NOMO-1 (cell line): ENCODE measurements at regions not wholly inside any gene's neighbourhood (a gene's known extent, or its start where the extent isn't known, plus 50 kb on each side); places are given as distances from the start of the nearest gene placed in this dataset.
A peak's percentile ranks its signal among the peaks of the same experiment; 100 is the strongest.
"Not testable (repeated sequence)": the region's sequence is repeated elsewhere in the genome, so short reads cannot be mapped to it uniquely, and the experiment has no call there.

Experiments
- DNase-seq, 2 experiments: peaks; one replicate each; lab custom pipeline; 2025; ENCODE audit not compliant: unreplicated experiment in 2 of 2; lab: John Stamatoyannopoulos, UW

DNA sequence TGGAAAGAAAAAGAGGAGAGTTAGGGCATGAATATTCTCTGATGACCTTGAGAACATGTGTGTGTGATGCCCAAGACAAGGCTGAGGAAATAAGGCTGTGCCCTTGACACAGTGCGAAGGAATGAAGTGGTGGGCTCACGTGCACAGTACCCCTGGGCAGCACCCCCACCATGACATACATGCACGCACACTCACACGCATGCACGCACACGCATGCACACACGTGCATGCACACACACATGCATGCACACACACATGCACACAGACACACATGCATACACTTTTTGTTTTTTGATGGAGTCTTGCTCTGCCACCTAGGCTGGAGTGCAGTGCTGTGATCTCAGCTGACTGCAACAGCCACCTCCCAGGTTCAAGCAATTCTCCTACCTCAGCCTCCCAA, 118.1 kb downstream of the GATA3 start:
- no peak for DNase-seq

DNA sequence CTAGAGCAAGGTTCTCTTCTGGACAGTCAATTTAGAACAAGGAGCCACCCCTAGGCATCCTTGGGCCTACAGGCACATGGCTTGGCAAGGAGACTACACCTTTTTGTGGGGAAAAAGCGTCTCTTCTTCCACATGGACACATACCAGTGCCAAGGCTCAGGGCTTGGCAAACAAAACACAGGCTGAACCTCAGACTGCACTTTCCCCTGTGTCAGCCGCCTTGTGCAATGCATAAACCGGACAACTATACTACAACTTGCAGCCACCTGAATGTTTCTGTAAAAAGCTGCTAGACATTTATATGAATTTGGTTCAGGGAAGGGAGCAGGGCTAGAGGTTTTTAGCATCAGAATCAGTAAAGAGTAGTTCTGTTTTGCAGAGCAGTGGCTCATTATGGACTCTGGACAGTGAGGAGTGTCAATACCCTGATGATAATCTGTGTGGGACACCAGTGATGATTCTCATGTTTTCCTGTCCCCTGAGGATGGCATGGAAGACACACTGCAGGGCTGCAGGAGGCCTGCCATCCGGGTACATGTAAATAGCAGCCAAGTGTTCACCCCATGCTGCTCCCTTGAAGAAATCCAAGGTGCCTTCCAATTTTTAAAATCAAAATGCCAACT, 118.9 kb downstream of the GATA3 start:
- no peak for DNase-seq

DNA sequence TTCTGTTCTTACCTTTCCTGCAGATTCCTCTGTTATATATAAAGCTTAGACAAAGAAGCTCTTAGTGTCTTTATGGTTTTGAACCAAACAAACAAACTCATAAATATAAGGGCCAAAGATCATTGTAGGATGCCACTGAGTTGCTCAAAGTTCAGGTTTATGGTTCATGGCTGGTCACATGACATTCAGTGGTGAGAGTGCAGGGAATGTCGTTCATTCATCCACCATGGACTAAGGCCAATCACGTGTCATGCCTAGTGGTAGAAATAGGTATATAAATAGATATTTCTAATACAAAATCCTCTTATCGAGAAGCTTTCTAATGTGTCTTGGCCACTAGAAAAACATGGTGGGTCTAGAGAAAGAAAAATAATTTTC, 119.4 kb downstream of the GATA3 start:
- DNase-seq, result no peak

DNA sequence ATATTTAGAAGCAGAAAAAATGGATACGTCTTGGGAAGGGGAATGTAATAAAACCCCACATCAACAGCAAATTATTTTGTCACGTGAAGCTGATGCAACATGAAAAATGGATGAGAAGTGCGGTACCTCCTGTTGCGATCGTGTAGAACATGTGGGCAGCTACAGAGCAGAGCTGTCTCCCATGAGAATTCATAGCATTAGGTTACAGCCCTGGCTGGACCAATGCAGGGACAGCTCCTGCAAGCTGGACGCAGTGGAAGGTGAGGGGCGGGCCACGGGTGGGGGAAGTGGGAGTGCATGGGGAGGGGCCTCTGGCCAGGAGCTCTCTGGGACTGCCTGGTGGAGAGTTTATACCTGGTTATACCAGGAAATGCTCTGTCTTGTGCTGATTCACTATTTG, 120.3 kb downstream of the GATA3 start:
- no peak for DNase-seq

DNA sequence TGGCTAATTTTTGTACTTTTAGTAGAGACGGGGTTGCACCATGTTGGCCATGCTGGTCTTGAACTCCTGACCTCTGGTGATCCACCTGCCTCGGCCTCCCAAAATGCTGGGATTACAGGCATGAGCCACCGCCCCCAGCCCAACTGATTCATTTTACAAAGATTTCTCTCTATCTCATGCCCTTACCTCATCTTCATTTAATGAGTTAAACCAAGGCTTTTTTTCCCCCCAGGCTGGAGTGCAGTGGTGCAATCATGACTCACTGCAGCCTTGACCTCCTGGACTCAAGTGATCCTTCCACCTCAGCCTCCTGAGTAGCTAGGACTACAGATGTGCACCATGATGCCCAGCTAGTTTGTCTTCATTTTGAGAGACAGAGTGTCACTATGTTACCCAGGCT, 123.0 kb downstream of the GATA3 start:
- DNase-seq, result not testable (repeated sequence)

DNA sequence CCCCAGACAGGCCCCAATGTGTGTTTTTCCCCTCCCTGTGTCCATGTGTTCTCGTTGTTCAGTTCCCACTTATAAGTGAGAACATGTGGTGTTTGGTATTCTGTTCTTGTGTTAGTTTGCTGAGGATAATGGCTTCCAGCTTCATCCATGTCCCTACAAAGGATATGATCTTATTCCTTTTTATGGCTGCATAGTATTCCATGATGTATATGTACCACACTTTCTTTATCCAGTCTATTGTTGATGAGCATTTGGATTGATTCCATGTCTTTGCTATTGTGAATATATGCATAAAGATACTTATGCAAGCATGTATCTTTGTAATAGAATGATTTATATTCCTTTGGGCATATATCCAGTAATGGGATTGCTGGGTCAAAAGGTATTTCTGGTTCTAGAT, 125.3 kb downstream of the GATA3 start:
- not testable (repeated sequence) for DNase-seq

DNA sequence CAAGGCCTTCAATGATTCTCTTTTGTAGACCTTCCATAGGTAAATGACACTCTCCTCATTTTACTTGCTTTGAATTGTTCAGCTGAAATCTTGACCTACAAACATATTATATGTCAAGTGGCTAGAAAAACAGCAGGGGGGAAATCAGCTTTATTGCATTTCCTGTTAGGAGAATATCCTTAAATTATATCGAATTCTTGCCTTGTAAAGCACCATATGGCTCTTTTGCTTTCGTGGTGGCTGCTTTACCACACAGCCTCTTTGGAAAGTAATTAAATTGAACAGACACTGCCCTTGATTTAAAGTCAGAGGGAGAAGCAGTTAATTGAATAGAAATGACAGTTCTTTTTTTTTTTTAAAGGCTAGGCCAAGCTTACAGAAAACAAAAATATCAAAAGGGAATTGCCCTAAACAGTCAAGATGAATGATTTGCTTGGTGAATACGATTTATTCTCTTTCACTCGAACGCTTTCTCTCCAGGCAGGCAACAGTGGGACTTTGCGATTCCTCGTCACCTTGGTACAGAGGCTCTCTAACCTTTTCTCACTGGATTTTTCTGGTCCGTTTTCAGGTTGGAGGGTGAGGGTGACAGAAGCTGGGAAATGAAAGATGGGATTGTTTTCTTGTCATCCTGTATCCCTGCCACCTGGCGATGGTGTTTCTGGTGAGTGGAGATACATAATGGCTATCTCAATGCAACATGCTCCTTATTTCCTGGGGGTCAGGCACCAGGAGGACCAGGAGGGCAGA, 126.0 kb downstream of the GATA3 start:
- no peak for DNase-seq

DNA sequence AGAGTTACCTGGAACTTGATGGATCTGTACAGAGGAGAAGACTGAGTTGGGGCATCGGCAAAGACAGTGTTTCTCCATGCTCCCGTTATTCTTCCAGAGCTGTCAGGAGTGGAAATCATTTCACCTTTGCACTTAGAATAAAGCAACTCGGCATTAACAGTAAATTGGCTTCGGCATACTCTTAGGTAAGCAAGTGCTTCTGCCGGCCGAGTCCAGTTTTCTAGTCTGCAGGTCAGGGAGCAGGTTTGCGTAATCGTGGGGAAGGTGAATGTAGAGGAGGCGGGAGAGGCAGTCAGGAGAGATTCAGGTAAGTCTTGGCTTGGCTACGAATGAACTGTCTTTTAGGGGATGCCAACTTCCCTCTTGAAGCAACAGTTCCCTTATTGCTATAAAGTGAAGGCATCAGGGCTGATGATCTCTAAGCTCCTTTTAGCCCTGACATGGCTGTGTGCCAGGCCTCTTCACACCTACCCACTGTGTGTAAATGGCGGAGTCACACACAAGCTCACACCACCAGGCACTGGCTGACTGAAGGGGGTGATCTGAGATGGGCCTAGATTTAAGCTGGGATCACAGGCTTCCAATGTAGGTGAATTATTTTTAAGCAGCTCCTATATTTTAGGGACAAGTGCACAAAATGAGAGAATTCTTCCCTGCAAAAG, 127.1 kb downstream of the GATA3 start:
- no peak for DNase-seq

DNA sequence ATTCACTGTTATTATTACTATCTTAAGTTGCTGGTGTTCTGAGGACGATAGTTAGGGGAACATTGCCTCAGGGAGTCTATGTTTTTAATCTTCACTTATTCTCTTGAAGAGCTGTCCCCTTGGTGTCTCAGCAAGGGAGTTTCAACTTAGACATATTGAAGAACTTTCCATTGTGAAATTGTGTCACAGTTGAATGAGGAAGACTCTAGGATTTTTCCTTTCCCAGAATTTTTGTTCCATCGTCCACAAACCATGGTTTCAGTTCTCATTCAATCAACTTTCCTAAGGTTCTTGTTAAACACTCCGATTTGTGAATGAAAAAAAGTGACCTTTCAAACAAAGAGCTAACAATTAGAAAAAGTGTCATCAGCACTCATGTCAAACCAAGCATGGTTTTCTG, 128.3 kb downstream of the GATA3 start:
- no peak for DNase-seq

DNA sequence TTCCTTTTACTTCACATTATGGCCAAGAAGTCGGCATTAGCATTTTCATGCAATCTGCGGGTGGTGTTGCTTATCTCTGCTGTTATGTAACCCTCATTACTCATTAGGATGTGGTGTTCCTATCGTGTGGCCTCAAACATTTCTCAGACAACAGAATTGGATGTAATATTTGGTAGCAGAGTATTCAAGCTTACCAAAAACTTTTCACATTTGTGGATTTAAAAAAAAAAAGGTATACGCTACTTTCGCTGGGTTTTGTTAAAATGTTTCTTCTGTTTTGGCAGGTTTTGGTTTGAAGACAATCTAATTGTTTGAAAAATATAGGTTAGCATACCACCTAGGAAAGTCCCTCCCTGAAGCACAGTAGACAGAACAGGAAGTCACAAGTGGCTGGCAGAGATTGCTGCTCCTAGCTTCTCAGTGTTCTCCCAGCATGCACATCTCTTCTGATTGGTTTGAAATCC, 128.8 kb downstream of the GATA3 start:
- peak; percentile 0 to 11 for DNase-seq

DNA sequence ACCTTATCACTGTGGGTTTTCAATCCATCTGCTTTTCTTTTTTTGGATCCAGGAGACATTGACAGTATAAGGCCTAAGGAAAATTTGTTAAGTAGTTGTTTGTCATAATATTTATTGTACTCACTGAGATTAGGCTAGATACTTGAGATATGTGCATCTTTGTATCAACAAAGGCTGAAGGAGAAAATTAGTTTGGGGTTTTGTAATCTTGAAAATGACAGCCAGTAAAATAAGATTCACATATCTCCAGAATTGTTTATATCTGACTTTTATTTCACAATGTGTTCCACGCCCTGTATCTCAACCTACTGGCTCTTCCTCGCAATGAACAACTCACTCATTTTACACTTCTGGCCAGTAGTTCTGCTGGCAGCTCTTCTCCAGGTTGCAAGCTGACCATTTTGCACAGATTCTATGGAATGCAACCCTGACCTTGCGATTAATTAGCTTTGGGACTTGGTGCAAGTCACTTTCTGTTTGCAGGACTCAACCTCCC, 132.7 kb downstream of the GATA3 start:
- DNase-seq, result no peak

DNA sequence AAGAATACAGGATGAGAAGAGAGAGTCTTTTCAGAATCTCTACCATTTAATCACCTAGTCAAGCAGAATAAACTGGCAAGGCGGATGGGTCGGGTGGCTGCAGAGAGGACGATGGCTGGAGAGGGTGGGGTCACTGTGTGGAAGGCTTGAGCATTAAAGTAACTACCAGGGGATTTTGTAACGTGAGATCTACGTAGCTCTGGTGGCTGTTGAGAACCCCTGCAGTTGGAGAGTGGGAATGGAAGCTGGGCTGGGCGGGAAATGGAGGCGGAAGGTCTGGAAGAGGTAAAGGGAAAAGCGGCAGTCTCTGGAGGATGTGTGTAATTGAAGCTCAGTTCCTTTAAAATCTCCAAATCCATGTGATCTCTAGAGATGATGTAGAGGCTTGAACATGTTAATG, 135.0 kb downstream of the GATA3 start:
- no peak for DNase-seq

DNA sequence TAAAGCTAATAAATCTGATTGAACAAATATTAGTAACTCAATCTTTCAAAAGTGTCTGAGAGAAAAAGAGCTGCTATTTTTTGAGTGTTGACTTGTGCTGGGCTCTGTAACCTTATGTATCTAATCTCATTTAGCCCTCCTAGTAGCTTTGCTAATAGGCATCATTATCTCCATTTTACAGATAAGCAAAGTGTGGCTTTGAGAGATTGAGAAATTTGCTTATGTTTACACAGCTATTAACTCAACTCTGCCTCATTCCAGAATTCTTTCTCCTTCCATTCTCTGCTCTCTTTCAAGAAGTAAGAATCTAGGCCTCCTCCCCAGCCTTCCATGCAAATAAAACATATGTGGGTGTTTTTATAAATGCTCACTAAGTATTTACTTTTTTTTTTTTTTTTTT, 137.8 kb downstream of the GATA3 start:
- DNase-seq, result no peak

DNA sequence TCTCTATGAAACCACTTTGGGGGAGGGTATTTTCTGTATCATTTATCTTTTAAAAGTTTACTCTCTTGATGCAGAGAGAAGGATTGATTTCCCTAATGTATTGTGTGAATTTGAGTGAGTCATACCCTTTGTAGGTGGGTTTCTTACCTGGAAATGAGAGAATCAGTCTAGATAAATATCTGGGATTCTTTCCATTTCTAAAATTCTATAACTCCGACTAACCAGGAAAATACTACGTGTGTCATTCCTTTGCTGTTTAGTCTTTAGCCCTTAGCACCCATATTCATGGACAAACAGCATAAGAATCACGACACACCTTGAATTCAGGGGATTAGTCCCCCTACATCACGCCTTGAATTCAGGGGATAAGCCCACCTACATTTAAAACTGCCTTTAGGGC, 139.1 kb downstream of the GATA3 start:
- no peak for DNase-seq

DNA sequence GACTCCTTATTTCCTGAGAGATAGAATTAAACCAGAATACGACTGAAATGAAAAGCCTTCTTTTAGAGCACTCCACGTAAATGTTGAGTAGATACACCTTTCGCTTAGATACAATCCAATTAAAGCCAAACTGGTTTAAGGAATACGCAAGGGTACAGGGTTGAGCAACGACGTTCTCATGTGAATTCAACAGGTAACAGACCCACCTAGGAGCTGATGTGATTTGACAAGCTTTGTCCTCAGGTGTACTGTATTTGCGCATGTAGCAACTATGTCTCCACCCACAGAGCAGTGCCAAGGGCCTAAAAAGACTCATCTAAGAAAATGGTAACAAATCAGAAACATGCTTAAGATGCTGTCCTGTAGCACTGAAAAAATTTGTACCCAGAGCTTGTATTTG, 139.6 kb downstream of the GATA3 start:
- no peak for DNase-seq

DNA sequence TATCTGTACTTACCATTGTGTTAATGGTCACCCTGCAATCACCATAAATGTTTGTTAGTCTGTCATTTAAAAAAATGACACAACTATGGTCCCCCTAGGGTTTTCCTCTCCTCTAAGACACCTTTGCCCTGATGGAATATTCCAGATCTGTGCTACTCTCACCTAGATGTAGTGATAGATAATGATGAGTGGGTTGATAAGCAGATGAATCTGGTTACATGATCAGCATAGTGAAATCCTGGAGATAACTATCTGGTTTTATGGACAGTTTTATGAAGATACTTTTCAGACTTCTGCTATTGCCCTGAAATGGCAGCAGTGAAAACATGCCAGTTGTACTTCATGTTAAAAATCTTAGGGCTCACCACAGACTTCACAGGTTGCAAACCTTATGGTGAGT, 152.4 kb downstream of the GATA3 start:
- DNase-seq, result no peak

DNA sequence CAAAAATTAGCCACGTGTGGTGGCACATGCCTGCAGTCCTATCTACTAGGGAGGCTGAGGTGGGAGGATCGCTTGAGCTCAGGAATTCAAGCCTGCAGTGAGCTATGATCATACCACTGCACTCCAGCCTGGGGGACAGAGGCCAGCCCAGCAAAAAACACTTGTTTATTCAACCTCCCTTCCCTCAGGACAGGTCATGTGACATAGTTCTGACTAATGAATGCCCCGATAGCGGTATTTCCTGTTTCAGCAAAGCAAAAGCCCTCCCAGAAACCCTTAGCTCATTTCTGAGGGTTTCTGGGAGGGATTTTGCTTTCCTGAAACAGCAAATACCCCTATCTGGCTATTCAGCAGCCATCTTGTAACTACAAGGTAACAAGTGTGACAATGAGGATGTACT, 157.1 kb downstream of the GATA3 start:
- DNase-seq, result no peak

DNA sequence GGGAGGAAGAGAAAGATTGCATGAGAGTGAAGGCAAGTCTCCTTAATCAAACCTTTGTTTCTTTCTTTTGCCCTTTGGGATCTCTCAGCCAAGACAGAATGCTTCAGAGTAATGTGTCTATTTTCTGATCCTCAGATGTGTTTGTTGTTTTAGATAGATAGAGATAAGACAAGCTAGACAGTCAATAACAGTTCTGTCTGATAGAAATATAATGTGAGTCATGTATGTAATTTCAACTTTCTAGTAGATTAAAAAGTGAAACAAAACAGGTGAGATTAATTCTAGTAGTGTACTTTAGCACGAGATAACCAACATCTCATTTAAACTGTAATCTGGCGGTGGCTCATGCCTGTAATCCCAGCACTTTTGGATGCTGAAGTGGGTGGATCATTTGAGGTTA, 159.2 kb downstream of the GATA3 start:
- no peak for DNase-seq

DNA sequence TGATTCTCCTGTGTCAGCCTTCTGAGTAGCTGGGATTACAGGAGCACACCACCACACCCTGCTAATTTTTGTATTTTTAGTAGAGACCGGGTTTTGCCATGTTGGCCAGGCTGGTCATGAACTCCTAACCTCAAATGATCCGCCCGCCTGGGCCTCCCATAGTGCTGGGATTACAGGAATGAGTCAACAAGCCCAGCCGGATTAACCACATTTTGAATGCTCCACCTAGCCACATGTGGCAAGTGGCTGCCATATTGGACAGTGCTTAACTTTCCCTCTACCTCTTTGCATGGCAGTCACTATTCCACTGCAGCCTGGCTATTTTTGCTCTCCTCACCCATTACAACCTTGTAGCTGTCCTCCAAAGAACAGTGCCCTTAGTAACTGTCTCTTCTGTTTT, 160.1 kb downstream of the GATA3 start:
- no peak for DNase-seq

DNA sequence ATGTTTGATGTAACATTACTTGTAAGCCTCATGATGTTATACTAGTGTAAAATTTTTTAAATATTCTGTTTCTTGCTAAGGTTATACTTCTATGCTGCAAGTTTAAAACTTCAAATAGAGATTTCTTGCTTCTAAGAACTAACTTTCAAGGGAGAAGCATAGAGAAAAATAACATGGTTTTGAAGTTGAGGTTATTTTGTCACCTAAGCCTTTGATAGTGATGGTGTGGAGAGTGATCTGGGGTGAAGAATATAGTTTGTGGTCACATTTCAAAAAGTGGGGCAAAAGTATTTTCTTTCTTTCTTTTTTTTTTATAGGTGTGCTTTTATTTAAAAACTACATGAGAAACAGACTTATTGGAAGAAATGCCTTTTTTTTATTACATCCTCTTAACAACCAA, 162.4 kb downstream of the GATA3 start:
- DNase-seq, result no peak

DNA sequence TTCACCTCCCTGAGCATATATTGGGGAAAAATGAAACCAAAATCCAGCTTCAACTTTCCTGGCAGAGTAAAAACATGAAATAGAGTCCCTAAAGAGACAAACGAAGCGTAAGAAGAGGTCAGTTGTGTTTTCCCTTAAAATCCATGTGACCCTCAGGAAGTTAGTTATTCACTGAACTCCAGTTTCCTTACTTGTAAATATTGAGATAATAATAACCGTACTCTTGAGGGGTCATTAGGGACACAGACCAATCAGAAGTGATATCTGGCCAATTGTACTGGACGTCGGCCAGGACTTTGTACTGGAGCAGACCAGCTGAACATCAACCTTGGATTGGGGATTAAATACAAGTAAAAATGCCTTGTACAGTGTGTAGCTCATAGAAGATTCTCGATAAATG, 167.0 kb downstream of the GATA3 start:
- no peak for DNase-seq

DNA sequence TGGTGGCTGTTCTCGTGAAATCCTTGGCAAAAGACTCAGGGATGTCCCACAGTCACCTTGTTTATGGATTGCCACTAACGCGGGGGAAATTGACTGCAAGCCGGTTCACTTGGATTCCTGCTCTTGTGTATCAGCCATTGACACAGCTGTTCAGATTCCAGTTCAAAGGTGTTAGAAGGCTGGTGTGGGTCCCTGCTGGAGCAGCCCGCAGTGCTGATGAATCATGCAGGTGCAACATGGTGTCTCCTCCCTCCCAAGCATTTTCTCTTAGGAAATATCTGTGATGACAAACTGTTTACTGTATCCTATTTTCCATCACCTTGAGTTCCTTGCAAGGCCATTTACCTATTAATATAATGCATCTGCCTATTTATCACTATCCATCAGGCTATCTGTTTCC, 170.1 kb downstream of the GATA3 start:
- DNase-seq, result no peak
